ENCODE measurements at regions not wholly inside any gene's neighbourhood (a gene's known extent, or its start where the extent isn't known, plus 50 kb on each side); places are given as distances from the start of the nearest gene placed in this dataset.

- FAIRE-seq: no peak
Measured at GRCh38 chr4:136443006-136443405, 1089.3 kb downstream of the PCDH18 start.

DNA sequence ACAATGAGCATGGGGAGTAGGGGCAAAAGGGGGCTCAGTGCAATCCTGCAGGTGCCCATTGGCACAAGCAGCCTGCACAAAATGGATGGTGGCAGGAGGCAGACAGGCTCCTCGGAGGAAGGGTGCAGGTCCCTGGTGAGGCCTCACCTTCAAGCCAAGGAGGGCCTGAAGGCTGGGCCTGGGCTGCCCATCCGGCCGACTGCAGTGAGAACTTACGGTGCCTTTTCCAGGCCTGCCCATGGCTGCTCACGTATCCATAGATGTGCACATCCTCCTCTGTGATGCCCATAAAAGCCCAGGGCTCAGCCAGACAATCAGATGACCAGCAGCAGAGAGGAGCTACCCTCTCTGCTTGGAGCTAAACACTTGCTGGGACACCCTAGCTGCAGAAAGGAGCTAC is 1089.8 kb downstream of the PCDH18 start:
- no peak for DNase-seq (ENCODE audit: low spot score)
- FAIRE-seq: no peak

More at GRCh38 chr4:136443006-136443405, 1089.3 kb downstream of the PCDH18 start:
- DNase-seq (ENCODE audit: low spot score): no peak

- no peak for DNase-seq (ENCODE audit: low spot score)
- FAIRE-seq: no peak
Measured at GRCh38 chr4:136441629-136442282, 1090.5 kb downstream of the PCDH18 start.

DNA sequence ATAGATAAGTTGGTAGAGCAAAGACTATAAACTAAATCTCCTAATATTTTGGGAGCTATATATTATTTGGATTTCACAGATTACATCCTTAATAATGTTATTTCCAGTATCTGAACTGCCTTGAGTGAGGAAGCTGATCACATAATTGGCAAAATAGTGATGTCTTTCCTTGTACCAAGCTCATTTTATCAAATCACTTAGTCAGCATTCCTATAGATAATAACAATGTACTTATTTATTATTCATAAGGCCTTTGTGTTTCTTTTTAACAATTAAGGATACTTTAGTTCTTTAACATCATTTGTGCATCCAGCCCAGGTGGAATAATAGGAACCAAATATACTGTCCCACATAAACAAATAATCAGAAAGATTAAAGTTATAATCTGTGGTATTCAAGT is 1093.6 kb downstream of the PCDH18 start:
- no peak for FAIRE-seq

GRCh38 chr4:136424052-136424451 is 1108.2 kb downstream of the PCDH18 start:
- FAIRE-seq (no peak), DNase-seq (ENCODE audit: low spot score) (no peak)

More for the DNA sequence above, 1093.6 kb downstream of the PCDH18 start:
- DNase-seq (ENCODE audit: low spot score): no peak

DNA sequence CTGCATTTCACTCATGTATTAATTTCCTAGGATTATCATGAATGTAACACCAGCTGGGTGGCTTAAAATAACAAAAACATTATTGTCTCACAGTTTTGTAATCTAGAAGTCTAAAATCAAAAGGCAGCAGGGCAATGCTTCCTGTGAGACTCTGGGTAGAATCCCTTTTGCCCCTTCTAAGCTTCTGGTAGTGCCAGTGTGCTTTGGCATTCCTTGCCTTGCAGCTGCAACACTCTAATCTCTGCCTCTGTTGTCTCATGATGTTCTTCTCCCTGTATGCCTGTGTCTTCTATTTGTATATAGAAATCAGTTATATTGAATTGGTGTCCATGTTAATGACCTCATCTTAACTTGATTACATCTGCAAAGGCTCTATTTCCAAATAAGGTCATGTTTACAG is 1117.3 kb downstream of the PCDH18 start:
- DNase-seq (ENCODE audit: low spot score): no peak
- FAIRE-seq: no peak

DNA sequence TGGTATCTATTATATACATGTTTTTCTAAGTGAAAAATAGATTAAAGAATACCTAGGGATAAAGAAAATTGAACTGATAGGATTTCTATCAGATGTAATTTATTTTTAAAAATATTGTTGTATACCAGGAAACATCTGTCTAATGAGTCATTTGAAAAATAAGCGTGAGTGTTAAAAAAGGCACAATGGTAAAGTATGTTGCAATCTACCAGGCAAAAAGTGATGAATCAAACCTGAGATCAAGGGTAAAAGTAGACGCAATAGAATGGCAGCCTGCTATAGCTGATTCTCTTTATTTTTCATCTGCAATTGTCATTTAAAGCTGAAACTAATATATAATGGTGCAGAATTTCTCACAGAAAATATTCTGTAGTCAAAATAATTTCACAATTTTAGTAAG is 1119.6 kb downstream of the PCDH18 start:
- DNase-seq (ENCODE audit: low spot score) (peak; percentile 1), FAIRE-seq (no peak)

- FAIRE-seq: no peak
- peak; percentile 1 for DNase-seq (ENCODE audit: low spot score)
Measured at GRCh38 chr4:136400829-136401228, 1131.5 kb downstream of the PCDH18 start.

- no peak for DNase-seq (ENCODE audit: low spot score)
- no peak for FAIRE-seq
Measured at GRCh38 chr4:136395212-136395722, 1137.0 kb downstream of the PCDH18 start.

- DNase-seq (ENCODE audit: low spot score): no peak
- no peak for FAIRE-seq
Measured at GRCh38 chr4:136392576-136392975, 1139.7 kb downstream of the PCDH18 start.

GRCh38 chr4:136390824-136391223 is 1141.5 kb downstream of the PCDH18 start:
- no peak for FAIRE-seq

DNA sequence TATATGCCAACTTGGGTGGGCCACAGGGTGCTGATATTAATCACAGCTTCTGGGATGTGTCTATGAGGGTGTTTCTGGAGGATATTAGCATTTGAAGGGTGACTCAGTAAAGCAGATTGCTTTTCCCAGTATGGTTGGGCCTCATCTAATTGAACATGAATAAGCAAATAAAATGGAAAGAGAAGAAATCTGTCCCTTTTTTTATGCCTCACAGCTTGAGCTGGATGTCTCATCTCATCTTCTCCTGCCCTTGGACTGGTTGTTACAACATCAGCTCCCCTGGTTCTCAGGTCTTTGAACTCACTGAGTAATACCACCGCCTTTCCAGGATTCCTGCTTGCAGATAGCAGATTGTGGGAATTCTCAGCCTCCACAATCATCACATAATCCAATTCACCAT is 1149.2 kb downstream of the PCDH18 start:
- FAIRE-seq (no peak), DNase-seq (ENCODE audit: low spot score) (no peak)

More at GRCh38 chr4:136390824-136391223, 1141.5 kb downstream of the PCDH18 start:
- no peak for DNase-seq (ENCODE audit: low spot score)

DNA sequence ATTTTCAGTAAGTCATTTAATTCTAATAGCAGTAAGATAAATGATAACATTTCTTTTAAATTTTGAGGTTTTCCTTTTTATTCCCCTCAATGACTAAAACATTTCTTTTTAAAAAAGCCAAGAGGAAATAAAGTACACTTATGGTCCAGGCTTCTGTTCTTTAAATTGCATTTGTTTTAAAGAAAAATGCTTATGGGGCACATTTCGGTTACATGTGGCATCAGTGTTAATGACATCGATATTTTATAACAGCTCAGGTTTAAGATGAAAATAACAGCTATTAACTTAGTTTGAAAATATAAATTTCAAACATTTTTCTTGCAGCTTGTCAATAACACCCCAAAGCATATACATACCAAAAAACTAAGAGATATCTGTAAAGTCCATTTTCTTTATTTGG is 1161.1 kb downstream of the PCDH18 start:
- FAIRE-seq: no peak
- DNase-seq (ENCODE audit: low spot score): no peak

DNA sequence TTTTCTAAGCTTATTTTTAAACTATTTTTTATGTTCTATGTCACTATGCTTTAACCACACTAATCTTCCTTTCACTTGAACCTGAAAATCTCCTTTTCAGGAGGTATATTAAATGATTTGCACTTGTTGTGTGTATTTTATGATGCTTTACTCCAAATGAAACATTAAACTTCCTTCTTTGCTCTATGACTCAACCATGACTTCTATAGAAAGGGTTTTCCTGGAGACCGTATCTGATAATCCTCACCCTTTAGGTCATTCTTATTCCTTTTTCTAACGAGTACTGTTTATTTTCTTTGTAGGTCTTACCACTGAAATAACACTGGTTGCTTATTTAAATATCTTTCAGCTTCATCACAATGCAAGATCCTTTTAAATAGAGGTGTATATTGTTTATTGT is 1163.2 kb downstream of the PCDH18 start:
- DNase-seq (ENCODE audit: low spot score): no peak
- no peak for FAIRE-seq

GRCh38 chr4:136357556-136357955 is 1174.7 kb downstream of the PCDH18 start:
- FAIRE-seq (no peak), DNase-seq (ENCODE audit: low spot score) (no peak)

- FAIRE-seq: no peak
- no peak for DNase-seq (ENCODE audit: low spot score)
Measured at GRCh38 chr4:136355970-136356369, 1176.3 kb downstream of the PCDH18 start.

- no peak for FAIRE-seq
- DNase-seq (ENCODE audit: low spot score): no peak
Measured at GRCh38 chr4:136343340-136343739, 1189.0 kb downstream of the PCDH18 start.

GRCh38 chr4:136342666-136343065 is 1189.6 kb downstream of the PCDH18 start:
- FAIRE-seq (no peak), DNase-seq (ENCODE audit: low spot score) (no peak)

- DNase-seq (ENCODE audit: low spot score) (no peak), FAIRE-seq (no peak)
Measured at GRCh38 chr4:136337216-136337615, 1195.1 kb downstream of the PCDH18 start.

GRCh38 chr4:136336479-136336878 is 1195.8 kb downstream of the PCDH18 start:
- FAIRE-seq (no peak), DNase-seq (ENCODE audit: low spot score) (no peak)

GRCh38 chr4:136329042-136329662 is 1203.1 kb downstream of the PCDH18 start:
- no peak for FAIRE-seq
- no peak for DNase-seq (ENCODE audit: low spot score)

DNA sequence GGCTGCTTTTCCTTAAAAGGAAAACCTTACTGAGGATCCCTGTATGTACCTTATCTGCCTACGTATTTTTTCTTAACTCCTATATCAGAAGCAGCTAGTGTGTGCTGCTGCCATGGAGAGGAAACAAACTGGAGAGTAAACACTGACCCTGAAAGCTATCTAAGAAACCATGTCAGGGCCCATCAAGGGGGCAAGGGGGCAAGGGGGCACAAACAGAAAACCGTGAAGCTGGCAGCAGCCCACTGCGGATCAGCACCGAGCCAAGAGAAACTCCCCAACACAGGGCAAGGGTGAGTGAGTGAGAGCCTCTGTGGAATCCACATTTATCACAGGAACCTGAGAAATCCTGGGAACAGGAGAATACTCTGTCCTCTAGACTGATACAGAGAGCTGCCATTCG is 1204.2 kb downstream of the PCDH18 start:
- no peak for FAIRE-seq
- no peak for DNase-seq (ENCODE audit: low spot score)

DNA sequence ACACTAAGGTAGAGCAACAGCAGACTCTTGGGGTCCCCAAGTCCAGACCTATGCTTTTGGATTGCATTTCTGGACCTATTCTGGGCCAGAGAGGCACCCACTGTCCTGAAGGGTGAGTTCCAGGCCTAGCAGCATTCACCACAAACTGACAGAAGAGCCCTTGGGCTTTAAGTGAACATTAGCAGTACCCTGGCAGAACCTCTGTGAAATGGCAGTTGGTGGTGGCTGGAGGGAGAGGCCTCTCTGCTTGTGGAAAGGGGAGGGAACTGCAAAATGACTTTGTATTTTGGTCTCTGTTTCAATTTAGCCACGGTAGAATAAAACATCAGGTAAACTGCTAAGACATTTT is 1211.9 kb downstream of the PCDH18 start:
- no peak for FAIRE-seq
- DNase-seq (ENCODE audit: low spot score): no peak

Measured in urothelium cell line (cell line).